ENCODE measurements at regions not wholly inside any gene's neighbourhood (a gene's known extent, or its start where the extent isn't known, plus 50 kb on each side); places are given as distances from the start of the nearest gene placed in this dataset.

DNA sequence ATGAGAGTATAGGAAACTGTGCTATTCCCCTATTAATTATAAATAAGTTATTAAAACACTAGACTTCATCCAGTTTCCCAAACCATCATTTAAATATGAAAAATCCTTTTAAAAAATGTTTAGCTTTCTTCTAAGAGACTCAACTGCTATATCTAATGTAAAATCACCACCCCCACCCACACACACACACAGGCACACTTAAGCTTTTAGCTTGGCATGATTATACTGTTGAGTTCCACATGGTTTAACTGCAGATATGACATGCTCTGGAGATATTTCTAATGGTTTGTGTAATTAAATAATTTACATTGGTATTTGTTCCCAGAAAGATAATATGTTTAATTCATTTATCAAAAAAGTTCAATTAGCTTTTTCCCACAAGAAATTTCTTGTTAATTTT is 1700.1 kb upstream of the SLC10A2 start:
- no peak for DNase-seq (ENCODE audit: low read depth)

DNA sequence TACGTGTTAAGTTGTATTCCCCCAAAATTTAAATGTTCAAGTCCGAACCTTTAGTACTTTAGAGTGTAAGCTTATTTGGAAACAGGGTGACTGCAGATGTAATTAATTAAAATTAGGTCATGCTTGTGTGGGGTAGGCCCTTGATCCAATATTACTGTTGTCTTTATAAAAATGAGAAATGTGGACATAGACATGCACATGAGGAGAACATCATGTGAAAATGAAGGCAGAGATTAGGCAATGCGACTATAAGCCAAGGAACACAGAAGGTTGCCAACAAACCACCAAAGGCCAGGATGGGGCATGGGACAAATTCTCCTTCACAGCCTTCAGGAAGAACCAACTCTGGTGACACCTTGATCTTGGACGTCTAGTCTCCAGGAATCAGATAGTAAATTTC is 1698.4 kb upstream of the SLC10A2 start:
- no peak for DNase-seq (ENCODE audit: low read depth)

DNA sequence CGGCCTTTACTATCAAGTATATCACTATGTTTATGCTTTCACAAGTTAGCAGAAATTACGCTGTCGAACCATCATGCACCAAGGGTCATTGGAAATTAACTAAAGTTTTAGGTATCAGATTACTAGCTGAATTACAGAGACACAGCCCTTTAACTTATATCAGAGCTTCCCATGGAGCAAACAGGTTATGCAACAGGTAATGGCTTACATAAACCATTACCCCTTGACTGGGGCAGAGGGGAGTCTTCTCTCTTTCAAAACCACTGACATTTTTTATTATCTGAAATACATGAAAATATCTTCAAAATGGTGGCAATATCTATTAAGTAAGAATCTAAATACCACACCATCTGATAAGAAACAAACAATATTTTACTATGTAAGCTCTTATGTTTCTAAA is 1692.9 kb upstream of the SLC10A2 start:
- DNase-seq (ENCODE audit: low read depth), result no peak

DNA sequence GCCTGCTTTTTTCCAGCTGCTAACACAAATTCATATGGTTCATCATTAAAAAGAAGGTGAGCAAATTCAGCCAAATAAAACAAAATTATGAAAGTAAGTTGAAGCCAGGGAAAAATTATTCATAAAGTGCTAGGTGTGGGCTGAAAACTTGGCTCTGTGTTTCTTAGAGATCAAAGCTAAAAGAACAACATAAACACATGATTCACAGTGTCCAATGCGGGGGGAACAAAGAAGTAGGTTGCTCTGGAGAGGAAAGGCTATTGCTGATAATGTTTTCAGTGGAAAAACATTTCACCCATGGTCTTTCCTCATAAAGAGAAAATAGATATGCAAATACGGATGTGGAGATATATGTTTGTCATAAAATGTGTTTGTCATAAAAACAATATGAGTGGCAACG is 1691.5 kb upstream of the SLC10A2 start:
- no peak for DNase-seq (ENCODE audit: low read depth)

DNA sequence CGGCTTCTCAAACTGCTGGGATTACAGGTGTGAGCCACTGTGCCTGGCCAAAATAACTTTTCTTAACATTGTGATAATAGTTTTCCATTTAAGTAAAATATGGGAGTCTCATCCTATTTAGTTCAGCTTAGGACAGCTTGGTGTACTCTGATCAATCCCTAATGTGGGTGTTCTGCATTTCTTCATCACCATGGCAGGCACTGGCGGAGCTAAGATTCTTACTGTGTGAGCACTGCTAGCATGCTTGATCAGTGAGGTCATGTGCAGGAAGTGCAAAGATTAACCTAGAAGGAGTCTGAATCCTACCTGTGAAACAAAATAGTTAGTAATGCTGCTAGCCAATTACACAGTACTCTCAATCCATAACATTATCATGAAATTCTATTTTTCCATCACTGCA is 1684.2 kb upstream of the SLC10A2 start:
- no peak for DNase-seq (ENCODE audit: low read depth)

DNA sequence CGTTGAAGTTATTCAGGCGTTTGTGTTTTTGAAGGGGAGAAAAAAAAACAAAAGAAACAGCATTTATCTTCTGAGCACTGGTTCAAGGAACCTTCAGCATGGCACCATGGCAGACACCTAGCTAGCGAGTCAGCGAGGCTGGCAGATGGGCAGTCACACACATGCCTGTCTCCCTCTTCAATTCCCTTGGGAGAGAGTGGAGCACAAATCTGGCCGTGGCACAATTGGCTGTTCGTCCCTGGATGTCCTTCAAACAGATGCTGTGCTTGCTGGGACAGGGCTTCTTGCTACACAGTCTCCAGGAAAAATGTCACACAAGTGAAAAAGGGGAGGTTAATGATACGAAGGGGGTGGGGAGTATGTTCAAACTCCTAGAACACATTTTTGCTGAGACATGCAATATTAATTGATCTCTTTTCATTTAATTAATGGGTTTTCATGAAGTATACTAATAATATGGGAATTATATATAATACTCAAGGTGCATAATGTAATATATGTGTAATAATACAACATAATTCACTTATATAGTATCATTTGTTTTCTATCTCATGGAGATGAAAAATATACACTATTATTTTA is 1674.5 kb upstream of the SLC10A2 start:
- no peak for DNase-seq (ENCODE audit: low read depth)

DNA sequence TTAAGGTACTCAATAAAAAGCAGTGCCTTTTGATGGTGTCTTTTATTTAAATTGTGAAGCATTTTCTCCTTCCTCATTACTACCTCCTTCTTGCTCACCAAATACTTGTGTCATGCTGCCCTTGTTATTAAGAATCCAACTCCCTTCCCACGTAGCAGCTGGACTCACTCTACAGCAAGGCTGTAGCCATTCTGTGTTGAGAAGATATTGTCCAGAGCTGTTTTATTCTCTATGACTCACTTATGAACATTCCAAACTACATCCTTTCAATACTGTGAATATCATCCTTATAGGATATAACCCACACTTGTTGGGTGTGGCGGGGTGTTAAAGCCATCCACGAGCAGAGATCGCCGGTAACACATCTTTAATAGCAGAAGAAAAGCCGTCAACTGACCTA is 1671.5 kb upstream of the SLC10A2 start:
- no peak for DNase-seq (ENCODE audit: low read depth)

DNA sequence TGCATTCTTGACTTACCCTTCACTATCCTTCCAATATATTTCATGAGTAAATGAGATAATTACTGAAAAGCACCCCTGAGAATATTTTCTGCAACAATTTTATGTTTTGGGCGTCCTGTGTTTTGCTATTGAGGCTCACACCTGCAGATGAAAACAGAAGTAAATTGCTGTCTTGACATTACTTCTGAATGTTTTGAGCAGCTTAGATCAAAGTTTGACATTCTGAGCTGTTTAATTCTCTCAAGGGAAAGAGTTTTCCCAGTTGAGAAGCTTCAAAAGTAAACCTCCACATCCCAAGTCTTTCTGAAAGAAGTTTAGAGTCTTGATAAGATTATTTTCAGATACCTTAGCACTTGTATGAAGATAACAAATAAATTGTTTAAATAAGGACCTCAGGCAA is 1667.2 kb upstream of the SLC10A2 start:
- DNase-seq (ENCODE audit: low read depth), result no peak

DNA sequence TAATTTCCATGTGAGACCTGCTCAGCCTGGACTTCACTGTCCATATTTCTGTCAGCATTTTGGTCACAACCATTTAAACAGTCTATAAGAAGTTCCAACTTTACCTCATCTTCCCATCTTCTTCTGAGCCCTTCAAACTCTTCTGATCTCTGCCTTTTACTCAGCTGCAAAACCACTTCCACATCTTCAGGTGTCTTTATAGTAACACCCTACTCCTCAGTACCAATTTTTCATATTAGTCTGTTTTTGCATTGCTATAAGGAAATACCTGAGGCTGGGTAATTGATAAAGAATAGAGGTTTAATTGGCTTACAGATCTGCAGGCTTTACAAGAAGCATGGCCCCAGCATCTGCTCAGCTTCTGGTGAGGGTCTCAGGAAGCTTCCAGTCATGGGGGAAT is 1648.9 kb upstream of the SLC10A2 start:
- DNase-seq (ENCODE audit: low read depth), result no peak

DNA sequence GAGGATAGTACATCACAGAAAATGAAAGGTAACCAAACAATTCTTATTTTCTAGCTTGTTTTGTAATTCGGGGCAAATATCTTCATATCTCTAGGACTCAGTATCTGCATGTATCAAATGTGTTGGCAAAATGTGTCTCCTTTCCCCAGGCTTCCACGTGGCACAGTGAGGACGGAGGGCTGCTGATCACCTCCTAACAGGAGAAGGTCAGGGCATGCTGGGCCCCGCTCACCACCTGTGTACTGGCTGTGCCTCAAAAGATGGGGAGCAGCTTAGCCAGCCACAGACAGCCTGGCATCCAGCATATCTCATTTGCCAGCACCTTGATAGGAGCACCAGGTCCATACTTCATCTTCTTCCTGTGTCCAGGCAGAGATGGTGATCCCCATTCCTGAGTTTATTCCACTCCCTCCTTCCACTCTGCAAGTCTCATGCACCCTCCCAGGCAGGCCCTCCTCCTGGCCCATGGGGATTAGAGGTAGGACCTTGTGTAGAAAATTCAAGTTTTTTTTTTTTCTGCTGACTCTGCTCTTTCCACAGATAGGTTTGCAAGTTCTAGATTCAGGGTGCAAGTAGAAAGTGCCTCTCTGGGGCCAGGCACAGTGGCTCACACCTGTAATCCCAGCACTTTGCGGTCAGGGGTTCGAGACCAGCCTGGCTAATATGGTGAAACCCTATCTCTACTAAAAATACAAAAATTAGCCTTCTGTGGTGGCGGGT is 1639.0 kb upstream of the SLC10A2 start:
- no peak for DNase-seq (ENCODE audit: low read depth)

DNA sequence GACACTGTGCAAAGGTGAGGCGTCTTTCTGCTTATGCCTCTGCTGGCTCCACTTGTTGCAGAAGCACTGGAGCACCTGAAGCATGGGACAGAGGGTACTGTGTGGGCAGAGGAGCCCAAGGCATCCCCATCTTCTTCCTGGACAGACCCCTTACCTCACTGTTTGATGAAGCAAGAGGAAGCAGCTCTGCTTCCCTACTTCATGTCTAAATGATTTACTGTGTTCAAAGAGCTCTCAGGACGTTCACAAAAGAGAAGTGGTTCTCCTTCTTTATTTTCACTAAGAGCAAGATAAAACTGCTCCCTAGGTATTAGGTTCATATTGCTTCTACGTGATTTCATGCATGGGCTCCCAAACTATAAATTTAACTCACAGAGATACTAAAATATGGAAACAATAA is 1635.4 kb upstream of the SLC10A2 start:
- no peak for DNase-seq (ENCODE audit: low read depth)

DNA sequence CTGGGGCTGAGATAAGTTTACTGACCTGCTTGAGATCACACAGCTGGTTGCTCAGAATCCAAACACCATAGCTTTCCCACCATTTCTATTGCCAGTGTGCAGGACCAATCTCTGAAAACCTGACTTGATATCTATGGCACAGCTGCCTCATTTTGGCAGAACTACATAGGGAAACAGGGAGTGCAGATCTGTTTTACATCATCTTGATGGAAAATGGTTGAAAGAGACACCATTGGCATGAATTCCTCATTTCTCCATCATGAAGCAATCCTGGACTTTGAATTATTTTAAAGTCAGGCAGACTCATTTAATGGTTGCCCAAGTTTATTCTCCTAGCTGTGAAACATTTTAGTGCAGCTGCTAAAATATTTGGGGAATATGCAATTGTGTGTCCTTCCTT is 1628.2 kb upstream of the SLC10A2 start:
- no peak for DNase-seq (ENCODE audit: low read depth)

DNA sequence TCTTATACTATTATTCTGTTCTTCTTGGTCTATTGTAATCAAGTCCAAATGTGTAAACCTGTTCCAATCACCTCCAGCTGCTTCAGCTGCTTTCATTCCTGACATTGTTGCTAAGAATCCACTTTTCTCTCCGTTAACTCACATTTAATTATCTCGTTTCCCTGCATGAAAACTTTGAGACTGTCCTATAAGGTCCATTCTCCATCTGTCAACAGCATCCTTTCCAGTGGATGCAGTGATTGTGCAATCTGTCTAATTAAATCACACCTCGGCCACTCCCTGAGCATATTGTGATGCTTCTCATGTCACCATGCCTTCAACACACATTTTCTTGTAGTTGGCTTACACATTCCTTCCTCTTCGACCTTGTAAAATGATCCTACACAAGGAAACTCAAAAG is 1626.9 kb upstream of the SLC10A2 start:
- DNase-seq (ENCODE audit: low read depth), result no peak

DNA sequence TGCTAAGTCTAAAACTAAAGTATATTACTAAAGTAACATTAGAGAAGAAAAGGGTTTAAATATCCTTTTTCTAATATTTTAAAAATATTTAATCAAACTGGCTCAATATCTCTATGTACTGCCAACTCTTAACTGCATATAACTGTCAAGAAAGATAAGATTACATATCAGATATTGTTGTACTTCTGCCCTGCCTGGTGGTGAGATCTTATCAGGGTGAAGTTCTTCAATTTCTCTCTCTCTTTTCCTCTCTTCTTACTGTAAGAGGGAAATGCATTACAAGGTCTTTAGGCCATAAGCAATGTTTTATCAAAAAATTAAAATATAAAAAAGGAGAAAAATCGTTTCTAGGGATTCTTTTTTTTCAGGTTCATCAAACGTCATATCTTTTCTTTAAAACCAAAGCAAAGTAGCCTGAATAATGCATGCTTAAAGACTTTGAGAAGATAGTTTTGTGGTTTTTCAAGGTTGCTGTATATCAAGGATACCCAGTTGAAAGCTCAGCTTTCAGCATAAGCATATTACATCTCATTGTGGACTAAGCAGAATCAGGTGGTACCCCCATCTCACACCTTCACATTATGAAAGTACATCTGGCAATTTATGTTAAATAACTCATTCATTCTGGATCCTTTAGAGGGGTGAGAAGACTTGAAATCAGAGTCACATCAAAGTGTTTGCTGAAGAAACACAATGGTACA is 1625.7 kb upstream of the SLC10A2 start:
- no peak for DNase-seq (ENCODE audit: low read depth)

DNA sequence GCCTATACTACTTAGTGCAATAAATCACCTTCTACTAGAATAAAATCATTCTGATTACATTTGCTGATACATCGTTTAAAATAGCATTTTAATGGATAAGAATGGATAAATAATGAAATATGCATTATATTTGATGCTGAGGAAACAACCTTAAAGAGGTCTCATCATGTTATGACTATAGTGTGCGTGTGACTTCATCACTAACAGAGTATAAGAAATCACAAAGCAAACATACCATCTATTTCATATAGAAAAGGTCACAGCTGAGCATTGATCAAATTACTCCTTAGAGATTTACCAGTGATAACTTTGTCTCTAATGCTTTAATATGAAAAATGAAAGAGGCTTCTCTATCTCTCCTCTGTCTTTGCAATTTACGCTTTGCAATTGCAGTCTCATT is 1620.3 kb upstream of the SLC10A2 start:
- no peak for DNase-seq (ENCODE audit: low read depth)

DNA sequence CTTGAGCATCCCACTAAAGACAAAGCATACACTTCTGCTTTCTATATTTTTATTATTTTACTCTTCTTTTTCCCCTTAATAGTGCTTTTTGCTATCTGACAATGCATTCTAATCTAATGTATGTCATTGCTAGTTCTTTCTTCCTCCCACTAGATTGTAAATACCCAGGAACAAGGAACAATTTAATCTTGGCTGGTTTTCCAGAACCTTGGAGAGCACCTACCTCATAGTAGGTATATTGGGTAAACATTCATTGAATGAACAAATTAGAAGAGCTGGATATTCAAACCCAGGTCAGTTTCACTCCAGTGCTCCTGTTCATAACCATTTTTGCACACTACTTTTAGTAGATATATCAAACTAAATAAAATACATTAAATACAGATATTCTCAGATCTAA is 1617.6 kb upstream of the SLC10A2 start:
- no peak for DNase-seq (ENCODE audit: low read depth)

DNA sequence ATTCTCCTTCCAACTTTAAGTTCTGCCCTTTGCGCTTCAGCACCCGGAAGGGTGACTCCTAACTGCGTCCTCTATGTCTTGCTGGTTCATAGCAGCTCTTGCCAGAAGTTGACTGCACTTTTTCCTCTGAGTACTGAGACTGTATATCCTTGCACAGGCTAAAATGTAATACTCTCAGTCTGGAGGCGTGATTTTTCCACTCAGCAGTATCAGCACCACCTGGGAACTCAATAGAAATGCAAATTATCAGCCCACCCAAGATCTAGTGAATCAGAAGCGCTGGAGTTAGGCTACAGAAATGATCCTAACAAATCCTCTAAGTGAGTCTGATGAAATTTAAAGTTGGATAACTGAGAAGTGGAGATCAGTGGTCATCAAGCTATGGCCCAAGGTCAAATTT is 1611.9 kb upstream of the SLC10A2 start:
- DNase-seq (ENCODE audit: low read depth), result no peak

DNA sequence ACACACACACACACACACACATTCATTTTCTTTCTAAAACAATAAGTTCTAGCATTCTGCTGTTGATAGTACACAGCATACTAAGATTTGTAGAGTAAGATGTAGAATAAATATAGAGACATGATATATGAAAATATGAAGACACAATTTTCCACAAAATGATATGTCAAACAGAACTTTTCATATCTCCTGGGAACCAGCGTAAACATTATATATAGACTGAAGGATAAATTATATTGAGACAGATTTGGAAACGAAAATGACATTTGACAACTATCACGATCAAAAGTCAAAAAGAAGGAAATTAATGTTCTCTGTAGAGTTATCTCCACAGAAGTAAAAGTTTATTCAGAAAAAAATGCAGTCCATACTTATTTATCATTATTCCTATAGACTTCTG is 1605.7 kb upstream of the SLC10A2 start:
- DNase-seq (ENCODE audit: low read depth), result no peak

DNA sequence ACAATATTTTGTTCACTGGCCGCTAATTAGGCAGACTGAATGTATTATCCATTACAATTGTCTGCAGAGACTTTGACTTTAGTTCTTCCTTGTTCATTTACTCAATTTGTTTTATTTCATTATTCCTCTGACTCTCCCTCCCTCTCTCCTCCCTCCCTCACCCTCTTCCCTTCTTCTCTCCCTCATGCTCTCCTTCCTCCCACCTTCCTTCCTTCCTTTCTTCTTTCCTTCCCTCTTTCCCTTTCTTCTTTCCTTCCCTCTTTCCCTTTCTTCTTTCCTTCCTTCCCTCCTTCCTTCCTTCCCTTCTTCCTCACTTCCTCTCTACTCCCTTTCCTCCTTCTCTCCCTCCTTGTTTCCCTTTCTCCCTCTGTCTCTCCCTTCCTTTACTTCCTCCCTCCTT is 1591.0 kb upstream of the SLC10A2 start:
- no peak for DNase-seq (ENCODE audit: low read depth)

DNA sequence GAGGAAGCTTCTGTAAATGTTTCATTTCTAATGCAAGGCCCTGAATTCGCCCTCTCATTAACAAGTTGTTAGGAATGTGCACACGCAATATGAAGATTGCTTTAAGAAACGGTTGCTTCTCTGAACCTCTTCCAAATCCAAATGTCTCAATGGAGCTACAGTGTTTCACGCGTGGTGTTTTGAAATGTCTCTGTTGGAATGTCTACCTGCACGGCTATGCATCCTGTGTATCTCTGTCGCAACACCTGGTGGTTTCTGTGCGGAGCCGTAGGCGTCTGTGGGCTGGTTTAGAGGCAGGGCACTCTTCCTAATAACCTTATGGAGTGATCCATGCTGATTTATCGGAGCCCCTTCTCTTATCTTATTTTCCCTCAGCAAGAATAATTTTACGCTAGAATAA is 1584.2 kb upstream of the SLC10A2 start:
- DNase-seq (ENCODE audit: low read depth), result no peak

DNA sequence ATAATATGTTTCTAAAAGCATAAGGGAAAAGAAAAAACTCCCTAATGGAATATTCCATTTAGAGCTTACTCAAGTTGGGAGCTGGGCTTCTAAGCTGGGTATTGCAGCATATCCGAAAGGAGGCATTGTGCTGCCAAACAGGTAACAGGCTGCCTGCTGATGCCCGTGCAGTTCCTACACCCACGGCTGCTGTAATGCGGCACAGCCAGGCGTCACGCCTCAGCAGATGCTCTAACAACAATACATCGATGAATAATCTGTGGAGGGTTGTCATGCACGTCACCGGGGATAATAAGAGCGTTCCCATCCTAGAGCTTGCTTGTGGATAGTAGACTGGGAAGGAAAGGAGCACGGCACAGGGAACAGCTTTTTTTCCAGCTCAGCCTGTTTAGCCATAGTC is 1582.1 kb upstream of the SLC10A2 start:
- no peak for DNase-seq (ENCODE audit: low read depth)

DNA sequence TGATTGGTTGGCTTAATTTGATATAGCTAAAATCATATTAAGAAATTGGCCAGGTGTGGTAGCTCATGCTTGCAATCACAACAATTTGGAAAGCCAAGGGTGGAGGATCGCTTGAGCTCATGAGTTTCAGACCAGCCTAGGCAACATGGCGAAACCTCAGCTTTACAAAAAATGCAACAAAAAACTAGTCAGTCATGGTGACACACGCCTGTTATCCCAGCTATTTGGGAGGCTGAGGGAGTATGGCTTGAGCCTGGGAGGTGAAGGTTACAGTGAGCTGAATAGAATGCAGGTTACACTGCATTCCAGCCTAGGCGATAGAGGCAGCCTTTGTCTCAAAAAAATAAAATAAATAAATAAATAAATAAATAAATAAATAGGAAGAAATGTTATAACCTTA is 1579.6 kb upstream of the SLC10A2 start:
- DNase-seq (ENCODE audit: low read depth), result no peak

DNA sequence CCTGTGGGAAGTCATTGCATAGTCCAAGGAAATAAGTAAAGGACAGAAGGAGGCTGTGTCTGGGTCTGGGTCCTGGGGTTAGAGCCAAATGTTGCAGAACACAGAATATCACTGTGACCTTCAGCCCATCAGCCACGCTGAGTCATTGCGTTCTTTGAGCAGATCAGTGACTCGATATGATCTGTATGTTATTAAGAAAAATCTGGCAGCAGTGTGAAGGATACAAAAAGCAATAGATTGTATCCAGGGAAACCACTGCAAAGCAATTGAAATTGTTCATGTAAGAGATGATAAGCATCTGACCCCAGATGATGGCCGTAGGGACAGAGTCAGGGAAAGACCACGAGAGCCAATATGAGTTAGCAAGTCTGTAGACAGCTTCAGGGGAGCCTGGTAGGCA is 1575.1 kb upstream of the SLC10A2 start:
- DNase-seq (ENCODE audit: low read depth), result no peak

DNA sequence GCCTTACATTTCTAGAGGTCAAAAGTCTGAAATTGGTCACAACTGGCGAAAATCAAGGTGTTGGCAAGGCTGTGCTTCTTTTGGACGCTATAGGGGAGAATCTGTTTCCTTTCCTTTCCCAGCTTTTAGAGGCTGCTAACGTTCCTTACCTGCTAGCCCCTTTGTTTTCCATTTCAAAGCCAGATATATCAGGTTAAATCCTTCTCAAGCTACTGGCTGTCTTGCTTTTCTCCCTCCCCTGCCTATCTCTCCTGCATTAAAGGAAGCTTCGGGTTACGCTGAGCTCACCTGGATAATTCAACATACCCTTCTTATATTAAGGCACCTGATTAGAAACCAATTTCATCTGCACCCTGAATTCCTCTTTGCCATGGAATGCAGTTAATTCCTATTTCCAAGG is 1569.7 kb upstream of the SLC10A2 start:
- DNase-seq (ENCODE audit: low read depth), result no peak

All from activated gamma-delta T cell treated with anti-CD3 and anti-CD28 coated beads, Interleukin-2, amount 50 U/mL, for 16 hours (primary cell).